ENCODE measurements at regions not wholly inside any gene's neighbourhood (a gene's known extent, or its start where the extent isn't known, plus 50 kb on each side); places are given as distances from the start of the nearest gene placed in this dataset.

GRCh38 chr14:106003351-106003750 is 477.0 kb downstream of the TMEM121 start:
- TF ChIP-seq CTCF (IDR thresholded peaks at IDR 0.05) (no peak), EZH2 (IDR thresholded peaks at IDR 0.05; ENCODE audit: borderline replicate concordance, insufficient read depth, low read depth, low read length, poor library complexity, severe bottlenecking) (no peak)
